Mucosa of gallbladder (tissue), 1 donor: ENCODE measurements at regions not wholly inside any gene's neighbourhood (a gene's known extent, or its start where the extent isn't known, plus 50 kb on each side); places are given as distances from the start of the nearest gene placed in this dataset.
"Not testable (repeated sequence)": the region's sequence is repeated elsewhere in the genome, so short reads cannot be mapped to it uniquely, and the experiment has no call there.

Experiments
- DNase-seq: peaks from one replicate; pipeline ENCODE4 v3.0.0-alpha.2; 2020; ENCODE audit warnings: low spot score
- donor health status: DM: no; HTN: no; CAD: no.

- DNase-seq = no peak
Observed at GRCh38 chr14:39673270-39673711, 241.1 kb upstream of the FBXO33 start.

DNA sequence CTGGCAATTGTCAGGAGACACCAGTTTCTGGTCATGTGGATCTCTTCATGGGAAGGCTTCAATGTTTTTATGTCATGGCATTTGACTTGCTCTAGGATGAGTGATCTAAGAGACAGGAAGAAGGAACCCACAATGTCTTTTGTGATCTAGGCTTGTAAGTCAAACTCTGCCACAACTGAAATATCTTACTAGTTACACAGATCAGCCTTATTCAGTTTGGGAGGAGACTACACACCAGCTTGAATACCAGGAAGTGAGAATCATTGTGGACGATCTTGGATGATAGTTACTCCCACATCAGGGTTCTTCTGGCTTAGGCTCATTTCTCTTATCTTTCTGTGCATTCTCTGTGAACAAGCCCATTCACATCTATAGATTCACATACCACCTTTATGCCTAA lies 236.2 kb upstream of the FBXO33 start:
- DNase-seq = no peak

- no peak for DNase-seq
Observed at GRCh38 chr14:39666386-39666785, 234.2 kb upstream of the FBXO33 start.

GRCh38 chr14:39665075-39665475 lies 232.8 kb upstream of the FBXO33 start:
- DNase-seq = no peak

DNA sequence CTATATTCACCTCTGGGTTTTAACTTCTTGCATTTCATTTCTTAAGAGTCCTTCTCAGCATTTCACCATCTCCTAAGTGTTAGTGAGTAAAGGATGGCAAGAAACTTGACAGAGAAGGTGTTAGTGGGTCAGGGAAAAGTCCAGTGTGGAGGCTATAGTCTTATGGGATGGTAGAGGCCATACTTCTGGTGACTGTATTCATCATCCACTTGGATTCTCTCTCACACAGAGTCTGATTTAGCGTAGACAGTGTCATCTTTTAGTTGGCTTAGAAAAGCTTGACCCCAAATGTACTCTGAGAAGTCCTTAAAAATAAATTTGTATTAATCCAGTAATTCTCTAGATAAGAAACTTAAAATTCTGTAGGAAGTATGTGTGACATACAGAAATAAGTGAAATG lies 232.4 kb upstream of the FBXO33 start:
- no peak for DNase-seq

DNA sequence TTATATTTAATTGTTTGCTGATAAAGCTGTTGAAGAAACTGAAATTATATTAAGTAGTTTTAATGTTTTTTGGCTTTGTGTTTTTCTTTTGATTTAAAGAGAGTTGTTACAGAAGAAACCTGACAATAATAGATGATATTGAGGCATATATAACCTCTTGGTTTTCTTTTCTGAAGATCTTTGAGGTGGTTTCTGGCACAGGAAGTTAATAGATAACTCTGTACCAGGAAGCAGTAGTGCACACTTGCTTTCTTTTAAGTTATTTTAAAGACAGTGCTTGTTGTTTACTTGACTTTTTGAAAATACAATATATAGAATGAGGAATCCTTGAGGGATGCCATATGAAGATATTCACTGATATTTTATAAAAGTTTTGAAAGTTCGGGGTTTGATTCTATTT lies 209.0 kb upstream of the FBXO33 start:
- DNase-seq = no peak

DNA sequence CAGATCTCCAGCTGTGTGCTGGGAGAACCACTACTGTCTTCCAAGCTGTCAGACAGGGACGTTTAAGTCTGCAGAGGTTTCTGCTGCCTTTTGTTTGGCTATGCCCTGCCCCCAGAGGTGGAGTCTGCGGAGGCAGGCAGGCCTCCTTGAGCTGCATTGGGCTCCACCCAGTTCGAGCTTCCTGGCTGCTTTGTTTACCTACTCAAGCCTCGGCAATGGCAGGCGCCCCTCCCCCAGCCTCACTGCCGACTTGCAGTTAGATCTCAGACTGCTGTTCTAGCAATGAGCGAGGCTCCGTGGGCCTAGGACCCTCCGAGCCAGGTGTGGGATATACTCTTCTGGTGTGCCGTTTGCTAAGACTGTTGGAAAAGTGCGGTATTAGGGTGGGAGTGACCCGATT lies 206.8 kb upstream of the FBXO33 start:
- not testable (repeated sequence) for DNase-seq

DNA sequence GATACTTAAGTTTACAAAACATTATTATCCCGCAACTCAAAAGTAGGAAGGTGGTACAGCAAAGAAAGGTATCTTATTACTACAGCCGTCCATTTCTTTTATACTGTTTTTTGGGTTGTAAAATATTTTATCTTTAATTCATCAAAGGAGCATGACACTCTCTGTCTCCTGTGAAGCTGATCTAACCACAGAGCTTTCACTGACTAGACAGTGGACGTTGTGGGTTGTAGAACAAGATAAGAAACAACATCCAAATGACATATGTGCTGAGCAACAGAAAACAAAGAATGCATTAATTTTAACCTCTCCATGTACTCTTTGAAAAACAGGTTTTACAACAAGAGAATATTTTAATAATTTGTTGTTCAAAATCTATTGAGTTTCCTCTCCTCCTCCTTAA lies 195.9 kb upstream of the FBXO33 start:
- DNase-seq = no peak

DNA sequence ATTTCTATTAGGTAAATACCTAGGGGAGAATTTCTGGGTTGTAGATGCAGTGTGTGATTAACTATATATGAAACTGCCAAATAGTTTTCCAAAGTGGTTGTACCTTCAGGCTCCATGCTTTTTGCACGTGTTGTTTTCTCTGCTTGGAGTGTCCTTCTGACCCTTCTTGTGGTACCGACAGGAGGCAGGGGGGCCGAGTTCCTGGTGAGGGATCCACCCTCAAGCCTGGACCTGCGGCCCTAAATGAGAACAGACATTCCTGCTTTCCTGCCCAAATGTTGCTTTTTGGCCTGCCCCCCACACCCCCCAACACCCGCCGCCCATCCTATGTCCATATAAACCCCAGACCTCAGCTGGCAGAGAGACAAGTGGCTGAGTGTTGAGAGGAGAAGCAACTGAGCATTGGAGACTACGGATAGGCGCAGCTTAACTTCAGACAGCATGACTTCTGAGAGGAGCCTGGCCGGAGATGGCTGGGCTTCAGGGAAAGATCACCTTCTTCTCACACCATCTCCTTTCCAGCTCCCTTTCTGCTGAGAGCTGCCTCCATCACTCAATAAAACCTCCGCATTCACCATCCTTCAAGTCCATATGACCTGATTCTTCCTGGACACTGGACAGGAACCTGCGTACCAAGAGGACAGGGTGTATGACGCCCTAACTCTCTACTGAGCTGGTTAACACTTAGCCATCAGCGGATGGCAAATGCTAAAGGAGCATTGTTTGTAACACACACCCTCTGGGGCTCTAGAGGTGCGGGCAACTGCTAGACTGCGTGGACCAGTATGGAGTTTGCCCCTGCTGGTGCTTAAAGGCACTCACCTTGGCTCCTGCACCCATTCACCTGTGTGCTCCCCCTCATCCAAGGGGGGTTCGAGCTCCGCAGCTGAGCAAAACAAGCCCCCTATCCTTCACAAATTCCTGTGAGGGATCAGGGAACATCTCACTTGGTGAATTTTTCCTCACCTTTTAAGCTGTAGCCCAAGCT lies 194.7 kb upstream of the FBXO33 start:
- no peak for DNase-seq

DNA sequence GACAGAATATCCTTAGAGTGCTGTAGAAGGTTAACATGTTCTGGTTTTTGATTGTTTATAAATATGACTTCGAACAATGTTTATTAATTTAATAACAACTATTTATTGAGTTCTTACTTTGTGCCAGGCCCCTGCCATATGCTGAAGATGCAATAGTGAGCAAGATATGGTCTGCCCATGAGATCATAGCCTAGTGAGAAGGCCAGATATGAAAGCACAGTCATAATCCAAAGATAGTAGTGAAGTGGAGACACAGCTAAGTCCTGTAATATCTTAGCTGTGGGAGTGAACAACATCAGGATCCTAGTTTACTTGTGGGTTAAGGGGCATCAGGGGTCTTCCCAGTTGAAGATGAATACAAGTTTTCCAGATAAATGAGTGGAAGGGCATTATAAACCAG lies 189.4 kb upstream of the FBXO33 start:
- no peak for DNase-seq

- no peak for DNase-seq
Observed at GRCh38 chr14:39621223-39621622, 189.0 kb upstream of the FBXO33 start.

GRCh38 chr14:39617537-39617936 lies 185.3 kb upstream of the FBXO33 start:
- no peak for DNase-seq

- DNase-seq = no peak
Observed at GRCh38 chr14:39615352-39615751, 183.1 kb upstream of the FBXO33 start.

- no peak for DNase-seq
Observed at GRCh38 chr14:39614297-39614923, 182.2 kb upstream of the FBXO33 start.

DNA sequence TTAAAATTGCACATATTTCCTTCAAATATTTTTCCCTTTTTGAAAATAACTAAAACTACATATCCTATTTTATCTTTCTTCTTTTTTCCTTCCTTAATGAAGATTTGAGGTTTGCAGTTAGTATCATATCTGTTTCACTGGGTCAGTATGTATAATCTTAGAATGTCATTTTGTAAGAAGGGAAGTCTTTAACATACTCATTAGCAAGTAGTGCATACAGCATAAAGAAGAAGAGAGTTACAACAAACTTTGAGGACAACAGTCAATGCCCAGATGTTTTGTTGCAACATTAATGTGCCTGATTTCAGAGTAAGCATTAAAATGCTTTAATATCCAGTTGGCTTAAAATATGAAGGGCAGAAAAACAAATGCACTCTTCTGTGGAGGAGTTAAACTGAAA lies 176.9 kb upstream of the FBXO33 start:
- DNase-seq = no peak

DNA sequence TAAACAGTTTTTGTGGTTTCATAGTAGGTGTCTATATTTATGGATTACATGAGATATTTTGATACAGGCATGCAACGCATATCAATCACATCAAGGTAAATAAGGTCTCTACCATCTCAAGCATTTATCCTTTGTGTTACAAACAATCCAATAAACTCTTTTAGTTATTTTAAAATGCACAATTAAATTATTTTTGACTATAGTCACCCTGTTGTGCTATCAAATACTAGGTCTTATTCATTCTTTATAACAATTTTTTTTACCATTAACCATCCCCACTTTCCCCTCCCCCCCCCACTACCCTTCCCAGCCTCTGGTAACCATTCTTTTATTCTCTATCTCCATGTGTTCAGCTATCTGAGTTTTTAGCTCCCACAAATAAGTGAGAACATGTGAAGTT lies 175.7 kb upstream of the FBXO33 start:
- DNase-seq = no peak

DNA sequence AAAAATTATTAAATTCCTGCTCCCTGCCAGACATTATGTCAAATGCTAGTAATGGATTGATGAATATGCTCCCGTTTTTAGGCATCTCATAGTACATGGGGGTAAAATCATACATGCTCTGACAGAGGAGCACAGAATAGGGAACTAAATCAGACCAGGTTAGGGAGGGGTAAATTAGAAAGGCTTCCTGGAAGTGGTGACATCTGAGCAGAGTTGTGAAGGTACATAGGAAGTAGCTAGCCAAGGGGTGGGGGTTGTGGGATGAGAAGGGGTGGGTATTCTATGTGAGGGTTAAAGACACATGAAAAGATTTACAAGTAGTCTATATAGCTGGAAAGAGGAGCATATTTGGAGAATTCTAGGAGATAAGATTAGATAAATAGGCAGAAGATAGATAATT lies 171.7 kb upstream of the FBXO33 start:
- no peak for DNase-seq

DNA sequence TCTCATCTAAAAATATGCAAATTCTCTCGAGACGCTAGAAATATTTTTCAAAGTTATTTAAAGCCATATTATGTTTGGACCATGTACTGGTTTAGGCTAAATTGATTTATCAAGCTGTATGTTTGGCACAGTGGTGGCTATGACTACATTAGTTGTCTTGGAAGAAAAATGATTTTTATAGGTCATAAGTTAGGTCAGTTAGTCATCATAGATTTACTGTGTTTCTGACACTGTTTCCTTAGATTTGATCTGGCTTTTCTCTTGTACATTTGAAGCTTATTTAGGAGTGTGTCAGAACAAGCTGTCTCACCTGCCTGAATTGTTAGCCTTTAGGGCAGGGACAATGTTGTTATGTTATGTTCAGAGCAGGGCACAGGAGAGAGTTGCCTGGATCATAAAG lies 161.1 kb upstream of the FBXO33 start:
- no peak for DNase-seq

DNA sequence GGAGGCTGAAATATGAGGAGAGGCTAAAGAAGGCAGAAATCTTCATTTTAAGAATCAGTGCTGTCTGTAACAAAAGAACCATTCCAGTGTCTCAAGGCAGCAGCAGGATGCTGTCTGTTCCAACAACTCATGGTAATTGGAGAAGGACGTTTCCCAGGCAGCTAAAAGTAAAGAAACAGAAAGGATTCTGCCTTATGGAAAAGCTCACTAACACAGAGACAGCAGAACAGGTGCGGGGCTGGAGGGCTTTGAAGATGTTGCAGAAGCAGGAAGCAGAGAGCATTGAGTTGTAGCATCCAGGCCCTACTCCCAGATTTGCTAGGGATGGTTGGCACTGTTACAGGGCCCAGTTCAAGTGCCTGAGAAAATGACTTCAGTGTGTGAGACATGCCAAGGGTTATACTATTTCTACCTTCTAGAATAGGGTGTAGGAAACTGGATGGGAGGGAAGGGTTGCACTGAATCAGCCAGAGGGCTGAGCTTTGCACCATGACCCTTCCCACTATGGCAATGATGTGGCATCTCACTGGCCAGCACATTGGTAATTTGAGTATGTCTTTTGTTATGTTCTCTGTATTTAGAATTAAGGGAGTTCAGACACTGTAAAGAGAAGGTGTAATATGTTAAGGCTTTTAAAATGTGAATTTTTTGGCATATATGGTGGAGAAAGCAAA lies 160.0 kb upstream of the FBXO33 start:
- DNase-seq = no peak

DNA sequence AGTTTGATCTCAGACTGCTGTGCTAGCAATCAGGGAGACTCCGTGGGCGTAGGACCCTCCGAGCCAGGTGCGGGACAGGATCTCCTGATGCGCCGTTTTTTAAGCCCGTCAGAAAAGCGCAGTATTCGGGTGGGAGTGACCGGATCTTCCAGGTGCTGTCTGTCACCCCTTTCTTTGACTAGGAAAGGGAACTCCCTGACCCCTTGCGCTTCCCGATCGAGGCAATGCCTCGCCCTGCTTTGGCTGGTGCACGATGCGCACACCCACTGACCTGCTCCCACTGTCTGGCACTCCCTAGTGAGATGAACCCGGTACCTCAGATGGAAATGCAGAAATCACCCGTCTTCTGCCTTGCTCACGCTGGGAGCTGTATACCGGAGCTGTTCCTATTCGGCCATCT lies 157.6 kb upstream of the FBXO33 start:
- DNase-seq = not testable (repeated sequence)

- DNase-seq = no peak
Observed at GRCh38 chr14:39582028-39582654, 149.9 kb upstream of the FBXO33 start.

DNA sequence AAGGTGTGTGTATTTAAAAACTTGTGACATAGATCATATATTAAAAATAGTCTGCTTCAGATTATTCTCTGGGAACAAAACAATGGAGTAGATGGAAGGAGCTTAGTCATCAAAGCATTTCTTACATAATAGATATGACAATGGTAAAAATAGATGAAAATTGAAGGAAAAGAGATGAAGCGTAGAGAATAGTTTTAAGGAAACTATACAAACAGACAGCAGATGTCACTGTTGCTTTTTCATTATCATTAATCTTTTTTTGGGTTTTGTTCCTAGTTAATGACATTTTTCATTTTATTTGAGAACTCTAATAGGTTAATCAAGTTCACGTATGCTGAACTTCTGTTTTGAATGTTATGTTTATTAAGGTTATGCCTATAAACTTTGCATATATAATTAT lies 149.2 kb upstream of the FBXO33 start:
- DNase-seq = no peak
